D721Med (cell line): ENCODE measurements at regions not wholly inside any gene's neighbourhood (a gene's known extent, or its start where the extent isn't known, plus 50 kb on each side); places are given as distances from the start of the nearest gene placed in this dataset.

ENCODE experiments used
- DNase-seq: peaks from one replicate; pipeline ENCODE4 v3.0.0; 2011; ENCODE audit warnings: low spot score; ENCODE audit not compliant: insufficient read length
- FAIRE-seq: peaks from 2 replicates; lab custom pipeline; 2011; peaks lifted over from hg19 to GRCh38; lab: Jason Lieb, UNC
- TF ChIP-seq, protein P1 (sequence below): IDR thresholded peaks from 2 replicates; pipeline ENCODE4 v1.5.1; 2012; ENCODE audit warnings: mild to moderate bottlenecking, control low read depth; ENCODE audit not compliant: insufficient read depth; ENCODE audit errors: missing control alignments

DNA sequence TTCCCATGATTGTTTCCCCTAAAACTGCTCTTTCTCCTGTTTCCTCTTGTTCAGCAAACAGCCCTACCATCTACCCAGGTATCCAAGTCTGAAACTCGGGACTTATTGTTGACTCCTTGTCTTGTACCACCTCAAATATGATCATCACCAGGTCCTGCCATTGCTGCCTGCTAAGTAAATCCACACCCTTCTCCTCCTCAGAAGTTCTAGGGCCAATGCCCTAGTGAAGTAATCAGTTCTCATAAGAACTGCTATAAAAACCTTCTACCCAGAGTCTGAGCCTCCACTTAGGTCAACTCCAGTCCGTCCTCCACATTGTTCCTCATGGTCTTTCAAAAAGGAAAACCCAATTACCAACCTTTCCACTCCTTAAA lies 77.0 kb upstream of the IL12A start:
- FAIRE-seq (no peak), DNase-seq (no peak)
- TF ChIP-seq, protein P1, sequence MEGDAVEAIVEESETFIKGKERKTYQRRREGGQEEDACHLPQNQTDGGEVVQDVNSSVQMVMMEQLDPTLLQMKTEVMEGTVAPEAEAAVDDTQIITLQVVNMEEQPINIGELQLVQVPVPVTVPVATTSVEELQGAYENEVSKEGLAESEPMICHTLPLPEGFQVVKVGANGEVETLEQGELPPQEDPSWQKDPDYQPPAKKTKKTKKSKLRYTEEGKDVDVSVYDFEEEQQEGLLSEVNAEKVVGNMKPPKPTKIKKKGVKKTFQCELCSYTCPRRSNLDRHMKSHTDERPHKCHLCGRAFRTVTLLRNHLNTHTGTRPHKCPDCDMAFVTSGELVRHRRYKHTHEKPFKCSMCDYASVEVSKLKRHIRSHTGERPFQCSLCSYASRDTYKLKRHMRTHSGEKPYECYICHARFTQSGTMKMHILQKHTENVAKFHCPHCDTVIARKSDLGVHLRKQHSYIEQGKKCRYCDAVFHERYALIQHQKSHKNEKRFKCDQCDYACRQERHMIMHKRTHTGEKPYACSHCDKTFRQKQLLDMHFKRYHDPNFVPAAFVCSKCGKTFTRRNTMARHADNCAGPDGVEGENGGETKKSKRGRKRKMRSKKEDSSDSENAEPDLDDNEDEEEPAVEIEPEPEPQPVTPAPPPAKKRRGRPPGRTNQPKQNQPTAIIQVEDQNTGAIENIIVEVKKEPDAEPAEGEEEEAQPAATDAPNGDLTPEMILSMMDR: no peak

- FAIRE-seq: no peak
- TF ChIP-seq, protein P1: no peak
- no peak for DNase-seq
These were observed 74.8 kb upstream of the IL12A start for GRCh38 chr3:159913712-159914414.

GRCh38 chr3:159914426-159914825 lies 74.2 kb upstream of the IL12A start:
- DNase-seq: no peak
- no peak for FAIRE-seq

DNA sequence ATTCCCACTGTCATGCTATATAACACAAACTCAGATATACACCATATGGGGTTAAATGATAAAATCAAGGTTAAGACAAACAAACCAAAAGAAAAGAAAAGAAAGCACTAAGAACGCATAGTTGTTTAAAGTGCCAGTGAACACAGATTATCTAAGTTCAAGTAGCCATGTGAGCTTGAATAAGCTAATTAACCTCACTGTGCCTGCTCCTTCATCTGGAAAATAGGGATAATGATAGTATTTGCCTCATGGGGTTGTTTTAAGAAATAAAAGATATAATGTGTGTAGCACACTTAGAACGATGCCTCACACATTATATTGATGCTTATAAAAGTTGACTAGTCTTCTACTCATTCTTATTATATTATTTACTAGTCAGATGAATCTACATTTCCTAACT lies 72.6 kb upstream of the IL12A start:
- DNase-seq: no peak
- TF ChIP-seq, protein P1: no peak
- FAIRE-seq: no peak

More at GRCh38 chr3:159914426-159914825, 74.2 kb upstream of the IL12A start:
- TF ChIP-seq, protein P1: no peak

DNA sequence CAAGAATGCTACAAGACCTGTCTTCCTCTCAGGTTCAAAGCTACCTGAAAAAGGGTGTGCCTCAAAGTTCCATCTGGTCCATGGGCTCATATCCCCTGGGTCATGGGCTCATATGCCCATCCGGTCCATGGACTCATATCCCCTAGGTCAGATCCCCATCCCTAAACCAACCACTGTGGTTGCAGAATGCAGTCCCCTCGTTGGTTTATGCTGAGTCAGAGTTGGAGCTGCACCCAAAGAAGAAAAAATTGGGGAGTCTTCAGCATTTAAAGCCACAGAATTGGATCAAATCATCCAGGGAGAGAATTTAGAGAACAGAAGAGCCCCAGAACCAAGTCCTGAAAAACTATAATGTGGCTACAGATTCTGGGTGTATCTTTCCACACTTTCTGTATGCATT lies 71.5 kb upstream of the IL12A start:
- TF ChIP-seq, protein P1: no peak

DNA sequence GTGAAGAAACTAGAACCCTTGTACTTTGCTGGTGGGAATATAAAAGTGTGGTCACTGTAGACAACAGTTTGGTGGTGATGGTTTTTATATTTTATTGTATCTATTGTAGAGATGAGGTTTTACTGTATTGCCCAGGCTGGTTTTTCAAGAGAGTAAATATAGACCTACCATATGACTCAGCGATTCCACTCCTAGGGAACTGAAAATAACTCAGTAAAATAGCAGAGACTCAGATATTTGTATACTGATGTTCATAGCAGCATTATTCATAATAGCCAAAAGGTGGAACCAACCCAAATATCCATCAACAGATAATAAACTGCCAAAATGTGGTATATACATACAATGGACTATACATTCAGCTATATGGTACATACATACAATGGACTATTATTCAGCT lies 68.8 kb upstream of the IL12A start:
- FAIRE-seq (no peak), DNase-seq (no peak)
- TF ChIP-seq, protein P1: no peak

More for the DNA sequence above, 71.5 kb upstream of the IL12A start:
- DNase-seq (no peak), FAIRE-seq (no peak)

GRCh38 chr3:159922193-159922840 lies 66.3 kb upstream of the IL12A start:
- TF ChIP-seq, protein P1: no peak
- FAIRE-seq (no peak), DNase-seq (no peak)
